B cell (primary cell): ENCODE measurements at regions not wholly inside any gene's neighbourhood (a gene's known extent, or its start where the extent isn't known, plus 50 kb on each side); places are given as distances from the start of the nearest gene placed in this dataset.

ENCODE experiments used
- ATAC-seq: fragments of 200-7000 bp; cut with Tn5 transposase; one replicate; pipeline ENCODE4 v1.10.0; 2021; ENCODE audit warnings: low read depth, mild to moderate bottlenecking, moderate number of reproducible peaks, moderate library complexity
- CTCF ChIA-PET: fragments of 350-600 bp; sonication (Branson Sonifier 250); formaldehyde crosslinking; loops from one replicate; lab custom pipeline; 2021; ENCODE audit warnings: antibody characterized with exemption, inconsistent platforms; lab: Charles Lee
- POLR2A ChIA-PET: fragments of 350-600 bp; sonication (Branson Sonifier 250); formaldehyde crosslinking; loops from one replicate; lab custom pipeline; 2021; ENCODE audit warnings: antibody characterized with exemption; lab: Charles Lee
- DNase-seq: peaks from one replicate; pipeline ENCODE4 v3.0.0; 2013
- H2AFZ ChIP-seq: 2 replicates; pipeline ENCODE4 v1.6.1; 2012; ENCODE audit warnings: mild to moderate bottlenecking, low read depth, low read length; ENCODE audit not compliant: insufficient read depth, poor library complexity, severe bottlenecking
- H3K27ac ChIP-seq, 2 donors: 1 replicate in 1 of 2; 2 replicates in 1 of 2; pipeline ENCODE4 v1.5.1; 2012 to 2013; ENCODE audit warnings: low read length in 2 of 2, mild to moderate bottlenecking in 2 of 2, moderate library complexity in 1 of 2
- H3K27me3 ChIP-seq, 4 experiments: fragments of 200-600 bp in 1 of 4; sonication (generic) in 1 of 4; replicated peaks in 1 of 4; 1 replicate in 2 of 4; 2 replicates in 2 of 4; pipeline versions ENCODE4 v1.6.1 to v1.7.0; 2013 to 2016; ENCODE audit warnings: low read length in 3 of 4, mild to moderate bottlenecking in 2 of 4, mixed read lengths in 1 of 4, moderate library complexity in 1 of 4; ENCODE audit not compliant: insufficient read depth in 4 of 4, control insufficient read depth in 3 of 4; ENCODE audit errors: control extremely low read depth in 1 of 4
- H3K36me3 ChIP-seq, 2 experiments: replicated peaks in 1 of 2; 1 replicate in 1 of 2; 2 replicates in 1 of 2; pipeline versions ENCODE4 v1.6.1 to v1.7.1; 2013; ENCODE audit warnings: low read length in 1 of 2; ENCODE audit not compliant: insufficient read depth in 2 of 2, control insufficient read depth in 1 of 2; ENCODE audit errors: control extremely low read depth in 1 of 2, extremely low read depth in 1 of 2
- H3K4me1 ChIP-seq, 2 donors: fragments of 200-600 bp in 1 of 2; sonication (generic) in 1 of 2; 1 replicate in 1 of 2; 2 replicates in 1 of 2; pipeline versions ENCODE4 v1.5.1 to v1.6.1; 2013 to 2017; ENCODE audit warnings: low read length in 2 of 2; ENCODE audit not compliant: control insufficient read depth in 2 of 2, insufficient read depth in 2 of 2
- H3K4me2 ChIP-seq: replicated peaks from 2 replicates; pipeline ENCODE3; 2012; ENCODE audit warnings: mild to moderate bottlenecking, low read depth, low read length; ENCODE audit not compliant: poor library complexity, severe bottlenecking
- H3K4me3 ChIP-seq, 5 experiments: fragments of 200-600 bp in 1 of 5; sonication (generic) in 1 of 5; 1 replicate in 3 of 5; 2 replicates in 2 of 5; pipeline versions ENCODE4 v1.5.1 to v1.7.0; 2011 to 2016; ENCODE audit warnings: low read length in 4 of 5, mild to moderate bottlenecking in 4 of 5, low read depth in 2 of 5, control low read depth in 1 of 5, moderate library complexity in 1 of 5; ENCODE audit not compliant: insufficient read depth in 1 of 5; ENCODE audit errors: control extremely low read depth in 1 of 5, extremely low read depth in 1 of 5
- H3K79me2 ChIP-seq: fragments of 200-600 bp; sonication (generic); one replicate; pipeline ENCODE4 v1.6.0; 2016; ENCODE audit warnings: low read length; ENCODE audit not compliant: control insufficient read depth, insufficient read depth
- H3K9ac ChIP-seq: fragments of 200-600 bp; sonication (generic); 2 replicates; pipeline ENCODE4 v1.6.1; 2017; ENCODE audit warnings: mild to moderate bottlenecking, low read length, moderate library complexity
- H3K9me3 ChIP-seq, 3 donors: one replicate each; pipeline versions ENCODE4 v1.6.1 to v1.7.1; 2013; ENCODE audit warnings: low read length in 2 of 3; ENCODE audit not compliant: control insufficient read depth in 2 of 3, insufficient read depth in 1 of 3; ENCODE audit errors: control extremely low read depth in 1 of 3
- H4K20me1 ChIP-seq: 2 replicates; pipeline ENCODE4 v1.6.0; 2012; ENCODE audit warnings: mild to moderate bottlenecking, low read length; ENCODE audit not compliant: insufficient read depth, control insufficient read depth, poor library complexity, severe bottlenecking
- H3K27ac Mint-ChIP-seq: one replicate; pipeline ENCODE4 v1.8.0; 2021; ENCODE audit warnings: mixed read lengths
- H3K27me3 Mint-ChIP-seq: one replicate; pipeline ENCODE4 v1.8.0; 2021; ENCODE audit warnings: mixed read lengths
- H3K4me1 Mint-ChIP-seq: one replicate; pipeline ENCODE4 v1.8.0; 2021; ENCODE audit warnings: mixed read lengths
- H3K4me3 Mint-ChIP-seq: one replicate; pipeline ENCODE4 v1.8.0; 2021; ENCODE audit warnings: mixed read lengths
- H3K9me3 Mint-ChIP-seq: one replicate; pipeline ENCODE4 v1.8.0; 2022; ENCODE audit warnings: mixed read lengths; ENCODE audit not compliant: insufficient read depth
- CTCF ChIP-seq: fragments of 200-600 bp; IDR thresholded peaks from one replicate; pipeline ENCODE4 v1.8.0; 2022; ENCODE audit warnings: antibody characterized with exemption, mild to moderate bottlenecking
- EZH2 ChIP-seq: IDR thresholded peaks from 2 replicates; pipeline ENCODE4 v1.6.1; 2012; ENCODE audit warnings: borderline replicate concordance, low read depth, mild to moderate bottlenecking, moderate library complexity, low read length; ENCODE audit not compliant: insufficient read depth, poor library complexity, severe bottlenecking
- WGBS: methylation state at CpG from one replicate; pipeline ENCODE4 v1.1.5; 2013; ENCODE audit warnings: missing lambda C conversion rate; ENCODE audit not compliant: insufficient coverage; 5-methylcytosine and 5-hydroxymethylcytosine counted together
- intact Hi-C: fragments of 100-400 bp; cut with micrococcal nuclease; formaldehyde crosslinking; loops from one replicate; pipeline ENCODE4 v1.10.0; 2022

GRCh38 chrX:10350981-10351380, 194.2 kb downstream of the CLCN4 start:
- intact Hi-C loops, result no loop called here
- no peaks in the 10 kb centered on the region for H3K9me3 Mint-ChIP-seq
- Histone ChIP-seq H3K4me1 (no peaks in the 10 kb centered on the region), H3K79me2 (no peaks in the 10 kb centered on the region), H3K4me2 (no peak overlapping the region), H3K9ac (no peak overlapping the region), H2AFZ (no peak overlapping the region), H3K9me3 (no peaks in the 10 kb centered on the region), H3K27ac (no peak overlapping the region), H3K4me3 (no peak overlapping the region), H3K27me3 (no peaks in the 10 kb centered on the region), H4K20me1 (no peaks in the 10 kb centered on the region), H3K36me3 (no peaks in the 10 kb centered on the region)
- H3K4me3 Mint-ChIP-seq, result no peak overlapping the region
- H3K4me1 Mint-ChIP-seq, result no peaks in the 10 kb centered on the region
- H3K27me3 Mint-ChIP-seq, result peaks cover 8% of the 10 kb centered on the region
- ChIA-PET CTCF (no interaction called here), POLR2A (no interaction called here)
- ATAC-seq (no peak), DNase-seq (no peak)
- TF ChIP-seq EZH2 (no peak), CTCF (no peak)
- H3K27ac Mint-ChIP-seq, result no peak overlapping the region
- WGBS, result no CpG with 5 or more reads among the region's 3 CpGs

GRCh38 chrX:10352536-10352935, 195.8 kb downstream of the CLCN4 start:
- intact Hi-C loops, result no loop called here
- H3K4me3 ChIP-seq, result no peak overlapping the region
- no peaks in the 10 kb centered on the region for H3K79me2 ChIP-seq
- H3K4me1 ChIP-seq, result no peaks in the 10 kb centered on the region
- H3K36me3 ChIP-seq, result no peaks in the 10 kb centered on the region
- no peak overlapping the region for H3K4me2 ChIP-seq
- CTCF ChIA-PET, result no interaction called here
- Mint-ChIP-seq H3K9me3 (no peaks in the 10 kb centered on the region), H3K4me3 (no peak overlapping the region), H3K4me1 (no peaks in the 10 kb centered on the region), H3K27me3 (peaks cover 8% of the 10 kb centered on the region), H3K27ac (no peak overlapping the region)
- no peaks in the 10 kb centered on the region for H4K20me1 ChIP-seq
- no CpG with 5 or more reads among the region's 1 CpG for WGBS
- no peak overlapping the region for H2AFZ ChIP-seq
- H3K27me3 ChIP-seq, result no peaks in the 10 kb centered on the region
- TF ChIP-seq CTCF (no peak), EZH2 (no peak)
- POLR2A ChIA-PET, result no interaction called here
- DNase-seq (no peak), ATAC-seq (no peak)
- no peak overlapping the region for H3K9ac ChIP-seq
- H3K27ac ChIP-seq, result no peak overlapping the region
- H3K9me3 ChIP-seq, result no peaks in the 10 kb centered on the region
